CD4-positive, alpha-beta T cell (primary cell): ENCODE measurements at regions not wholly inside any gene's neighbourhood (a gene's known extent, or its start where the extent isn't known, plus 50 kb on each side); places are given as distances from the start of the nearest gene placed in this dataset.

ENCODE experiments used
- ATAC-seq: fragments of 200-7000 bp; cut with Tn5 transposase; one replicate; pipeline ENCODE4 v1.10.0; 2022; ENCODE audit warnings: mild to moderate bottlenecking; ENCODE audit not compliant: poor library complexity
- CTCF ChIA-PET: fragments of 350-600 bp; sonication (Branson Sonifier 250); formaldehyde crosslinking; loops from one replicate; lab custom pipeline; 2021; ENCODE audit warnings: antibody characterized with exemption, inconsistent platforms; lab: Charles Lee
- POLR2A ChIA-PET: fragments of 350-600 bp; sonication (Branson Sonifier 250); formaldehyde crosslinking; loops from one replicate; lab custom pipeline; 2021; ENCODE audit warnings: antibody characterized with exemption, inconsistent platforms; lab: Charles Lee
- DNase-seq, 14 experiments: peaks; one replicate each; pipeline ENCODE4 v3.0.0-alpha.2; 2013 to 2020; ENCODE audit warnings: mixed read lengths in 2 of 14
- H3K27ac ChIP-seq, 2 donors: one replicate each; pipeline versions ENCODE4 v1.5.1 to v1.7.0; 2013; ENCODE audit warnings: low read length in 2 of 2, low read depth in 1 of 2, mild to moderate bottlenecking in 1 of 2
- H3K27me3 ChIP-seq, 2 experiments: 1 replicate in 1 of 2; 2 replicates in 1 of 2; pipeline versions ENCODE4 v1.6.1 to v1.7.0; 2013; ENCODE audit warnings: low read length in 2 of 2, control low read depth in 1 of 2, mild to moderate bottlenecking in 1 of 2, moderate library complexity in 1 of 2; ENCODE audit not compliant: insufficient read depth in 2 of 2, control insufficient read depth in 1 of 2
- H3K36me3 ChIP-seq: one replicate; pipeline ENCODE4 v1.6.1; 2013; ENCODE audit warnings: low read length, control low read depth; ENCODE audit not compliant: insufficient read depth
- H3K4me1 ChIP-seq: one replicate; pipeline ENCODE4 v1.6.1; 2013; ENCODE audit warnings: low read length, control low read depth; ENCODE audit not compliant: insufficient read depth
- H3K4me3 ChIP-seq: one replicate; pipeline ENCODE4 v1.5.1; 2013; ENCODE audit warnings: mild to moderate bottlenecking, low read length, moderate library complexity
- H3K9me3 ChIP-seq, 2 experiments: 1 replicate in 1 of 2; 2 replicates in 1 of 2; pipeline versions ENCODE4 v1.6.1 to v1.7.0; 2013; ENCODE audit warnings: low read length in 2 of 2, mild to moderate bottlenecking in 2 of 2, control low read depth in 1 of 2, moderate library complexity in 1 of 2; ENCODE audit not compliant: control insufficient read depth in 1 of 2, insufficient read depth in 1 of 2
- H3K27ac Mint-ChIP-seq: one replicate; pipeline ENCODE4 v1.8.0; 2020; ENCODE audit warnings: mixed read lengths
- H3K27me3 Mint-ChIP-seq: one replicate; pipeline ENCODE4 v1.8.0; 2021; ENCODE audit warnings: mixed read lengths
- H3K36me3 Mint-ChIP-seq: one replicate; pipeline ENCODE4 v1.8.0; 2021; ENCODE audit warnings: low read depth, mixed read lengths
- H3K4me1 Mint-ChIP-seq: one replicate; pipeline ENCODE4 v1.8.0; 2021; ENCODE audit warnings: low read depth, mixed read lengths
- H3K4me3 Mint-ChIP-seq: one replicate; pipeline ENCODE4 v1.8.0; 2020; ENCODE audit warnings: mild to moderate bottlenecking, mixed read lengths
- H3K9me3 Mint-ChIP-seq: one replicate; pipeline ENCODE4 v1.8.0; 2020; ENCODE audit warnings: mixed read lengths
- CTCF ChIP-seq: fragments of 200-600 bp; IDR thresholded peaks from one replicate; pipeline ENCODE4 v1.8.0; 2022; ENCODE audit warnings: antibody characterized with exemption, mild to moderate bottlenecking
- intact Hi-C, 2 experiments: fragments of 100-400 bp; cut with DNase I in 1 of 2; cut with micrococcal nuclease in 1 of 2; formaldehyde crosslinking; loops; one replicate each; pipeline versions ENCODE4 v1.15.1 to v1.9.0; 2023 to 2025; cut with DNase I, micrococcal nuclease

GRCh38 chr18:27688581-27688980 lies 488.3 kb downstream of the CDH2 start:
- H3K9me3 Mint-ChIP-seq, result peaks cover 20% of the 10 kb centered on the region
- no peaks in the 10 kb centered on the region for H3K36me3 ChIP-seq
- H3K9me3 ChIP-seq, result no peaks in the 10 kb centered on the region
- no peaks in the 10 kb centered on the region for H3K4me1 Mint-ChIP-seq
- DNase-seq (no peak), ATAC-seq (no peak)
- H3K27ac ChIP-seq, result no peak overlapping the region
- H3K4me1 ChIP-seq, result no peaks in the 10 kb centered on the region
- no peak for TF ChIP-seq CTCF
- H3K36me3 Mint-ChIP-seq, result no peaks in the 10 kb centered on the region
- intact Hi-C loops, result no loop called here
- H3K4me3 Mint-ChIP-seq, result no peak overlapping the region
- no peak overlapping the region for H3K27ac Mint-ChIP-seq
- no peaks in the 10 kb centered on the region for H3K27me3 Mint-ChIP-seq
- no peaks in the 10 kb centered on the region for H3K27me3 ChIP-seq
- ChIA-PET POLR2A (no interaction called here), CTCF (no interaction called here)
- H3K4me3 ChIP-seq, result no peak overlapping the region

- no peaks in the 10 kb centered on the region for H3K36me3 ChIP-seq
- no peaks in the 10 kb centered on the region for H3K9me3 ChIP-seq
- no peak overlapping the region for H3K27ac ChIP-seq
- ATAC-seq, result no peak
- DNase-seq, result no peak
- Mint-ChIP-seq H3K36me3 (no peaks in the 10 kb centered on the region), H3K27ac (no peak overlapping the region), H3K9me3 (peaks cover 20% of the 10 kb centered on the region), H3K4me1 (no peaks in the 10 kb centered on the region), H3K4me3 (no peak overlapping the region), H3K27me3 (no peaks in the 10 kb centered on the region)
- ChIA-PET CTCF (no interaction called here), POLR2A (no interaction called here)
- H3K27me3 ChIP-seq, result no peaks in the 10 kb centered on the region
- intact Hi-C loops, result no loop called here
- TF ChIP-seq CTCF, result no peak
- H3K4me3 ChIP-seq, result no peak overlapping the region
- no peaks in the 10 kb centered on the region for H3K4me1 ChIP-seq
Measured at GRCh38 chr18:27687351-27687979, 489.5 kb downstream of the CDH2 start.

GRCh38 chr18:27685807-27686412 lies 491.0 kb downstream of the CDH2 start:
- DNase-seq (no peak), ATAC-seq (no peak)
- intact Hi-C loops, result no loop called here
- ChIA-PET POLR2A (no interaction called here), CTCF (no interaction called here)
- Histone ChIP-seq H3K27me3 (no peaks in the 10 kb centered on the region), H3K36me3 (no peaks in the 10 kb centered on the region), H3K27ac (no peak overlapping the region), H3K9me3 (no peaks in the 10 kb centered on the region), H3K4me1 (no peaks in the 10 kb centered on the region), H3K4me3 (no peak overlapping the region)
- H3K4me3 Mint-ChIP-seq, result no peak overlapping the region
- TF ChIP-seq CTCF, result no peak
- H3K27ac Mint-ChIP-seq, result no peak overlapping the region
- peaks cover 15% of the 10 kb centered on the region for H3K9me3 Mint-ChIP-seq
- no peaks in the 10 kb centered on the region for H3K27me3 Mint-ChIP-seq
- H3K4me1 Mint-ChIP-seq, result no peaks in the 10 kb centered on the region
- no peaks in the 10 kb centered on the region for H3K36me3 Mint-ChIP-seq
